HG03469 (cell line): ENCODE measurements at regions not wholly inside any gene's neighbourhood (a gene's known extent, or its start where the extent isn't known, plus 50 kb on each side); places are given as distances from the start of the nearest gene placed in this dataset.

Source experiments
- ATAC-seq: cut with Tn5 transposase; IDR thresholded peaks from one replicate; pipeline ENCODE4 v1.9.1; 2021; ENCODE audit warnings: mild to moderate bottlenecking, moderate library complexity, moderate number of reproducible peaks; ENCODE audit not compliant: unreplicated experiment

- no peak for ATAC-seq
These were observed 57.9 kb upstream of the HPF1 start for GRCh38 chr4:169815606-169816005.

GRCh38 chr4:169811476-169811875, 53.7 kb upstream of the HPF1 start:
- ATAC-seq = no peak

DNA sequence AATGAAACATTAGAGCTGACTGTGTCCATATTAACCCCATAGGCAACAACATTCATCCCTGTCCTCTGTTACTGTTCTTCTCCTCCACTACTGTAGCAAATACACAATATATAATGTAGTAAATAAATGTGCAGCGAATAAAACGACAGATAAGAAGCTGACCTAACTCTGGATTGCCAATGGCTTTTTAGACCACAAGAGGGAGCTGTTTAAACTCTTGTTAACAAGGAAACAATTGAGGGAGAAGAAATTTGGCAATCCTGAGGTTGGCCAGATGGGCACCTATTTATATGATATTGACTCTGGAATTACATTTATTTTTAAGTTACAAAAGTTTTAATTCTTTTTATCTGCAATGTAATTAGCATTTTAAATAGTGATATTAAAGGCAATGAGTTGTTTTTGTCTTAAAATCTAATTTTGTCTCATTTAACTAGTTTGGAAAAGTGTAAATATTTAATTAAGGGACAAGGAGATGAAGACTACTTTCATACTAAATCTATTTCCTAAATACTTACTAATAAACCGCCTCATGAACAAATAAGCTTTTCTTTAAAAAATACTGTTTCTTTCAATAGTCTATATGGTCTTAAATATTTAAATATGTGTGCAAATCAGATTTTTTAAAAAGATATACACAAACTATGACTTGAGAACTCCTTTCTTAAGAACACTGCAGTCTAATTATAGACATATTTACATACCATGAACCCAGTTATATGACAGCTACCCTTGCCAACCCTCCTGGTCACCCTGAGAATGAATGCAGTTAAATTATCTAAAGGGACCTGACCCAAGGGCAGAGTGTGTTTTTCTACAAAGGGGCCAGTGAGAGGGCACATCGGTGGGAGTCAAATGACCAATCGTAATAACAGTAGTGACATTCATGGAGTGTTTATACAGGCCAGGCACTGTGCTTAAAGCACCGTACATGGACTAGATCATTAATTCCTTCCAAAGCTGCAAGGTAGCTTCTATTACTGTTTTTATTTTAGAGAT, 52.9 kb upstream of the HPF1 start:
- ATAC-seq = no peak

GRCh38 chr4:169807934-169808509, 50.3 kb upstream of the HPF1 start:
- ATAC-seq = no peak
